ENCODE measurements at regions not wholly inside any gene's neighbourhood (a gene's known extent, or its start where the extent isn't known, plus 50 kb on each side); places are given as distances from the start of the nearest gene placed in this dataset.

GRCh38 chr17:14959106-14959648 is 305.9 kb downstream of the PMP22 start:
- no peak for DNase-seq (ENCODE audit: low read depth)

- DNase-seq (ENCODE audit: low read depth) = no peak
Measured at GRCh38 chr17:14953405-14953804, 311.7 kb downstream of the PMP22 start.

- DNase-seq (ENCODE audit: low read depth) = no peak
Measured at GRCh38 chr17:14950686-14951085, 314.4 kb downstream of the PMP22 start.

- DNase-seq (ENCODE audit: low read depth) = no peak
Measured at GRCh38 chr17:14950216-14950615, 314.9 kb downstream of the PMP22 start.

GRCh38 chr17:14947671-14948070 is 317.5 kb downstream of the PMP22 start:
- DNase-seq (ENCODE audit: low read depth) = no peak

- no peak for DNase-seq (ENCODE audit: low read depth)
Measured at GRCh38 chr17:14946481-14946880, 318.6 kb downstream of the PMP22 start.

GRCh38 chr17:14942526-14943190 is 322.5 kb downstream of the PMP22 start:
- DNase-seq (ENCODE audit: low read depth) = no peak

- DNase-seq (ENCODE audit: low read depth) = no peak
Measured at GRCh38 chr17:14940938-14941265, 324.2 kb downstream of the PMP22 start.

GRCh38 chr17:14940108-14940937 is 324.8 kb downstream of the PMP22 start:
- DNase-seq (ENCODE audit: low read depth) = no peak

GRCh38 chr17:14935845-14936485 is 329.2 kb downstream of the PMP22 start:
- no peak for DNase-seq (ENCODE audit: low read depth)

- DNase-seq (ENCODE audit: low read depth) = no peak
Measured at GRCh38 chr17:14935139-14935841, 329.8 kb downstream of the PMP22 start.

GRCh38 chr17:14933676-14934075 is 331.4 kb downstream of the PMP22 start:
- no peak for DNase-seq (ENCODE audit: low read depth)

GRCh38 chr17:14926526-14927122 is 338.5 kb downstream of the PMP22 start:
- DNase-seq (ENCODE audit: low read depth) = peak; percentile 53

GRCh38 chr17:14926073-14926472 is 339.1 kb downstream of the PMP22 start:
- DNase-seq (ENCODE audit: low read depth) = no peak

- no peak for DNase-seq (ENCODE audit: low read depth)
Measured at GRCh38 chr17:14925498-14925897, 339.6 kb downstream of the PMP22 start.

GRCh38 chr17:14923981-14924380 is 341.1 kb downstream of the PMP22 start:
- DNase-seq (ENCODE audit: low read depth) = peak; percentile 7

- no peak for DNase-seq (ENCODE audit: low read depth)
Measured at GRCh38 chr17:14922411-14922810, 342.7 kb downstream of the PMP22 start.

- DNase-seq (ENCODE audit: low read depth) = no peak
Measured at GRCh38 chr17:14921936-14922335, 343.2 kb downstream of the PMP22 start.

GRCh38 chr17:14919631-14920213 is 345.4 kb downstream of the PMP22 start:
- no peak for DNase-seq (ENCODE audit: low read depth)

- no peak for DNase-seq (ENCODE audit: low read depth)
Measured at GRCh38 chr17:14919094-14919493, 346.0 kb downstream of the PMP22 start.

- DNase-seq (ENCODE audit: low read depth) = no peak
Measured at GRCh38 chr17:14918540-14918939, 346.6 kb downstream of the PMP22 start.

All from LHCN-M2 (cell line).